Pancreas (tissue), 10 donors: ENCODE measurements at regions not wholly inside any gene's neighbourhood (a gene's known extent, or its start where the extent isn't known, plus 50 kb on each side); places are given as distances from the start of the nearest gene placed in this dataset.

Source experiments
- ATAC-seq, 4 donors: fragments of 200-7000 bp; cut with Tn5 transposase; one replicate each; pipeline versions ENCODE4 v1.8.0 to v1.9.1; 2020; ENCODE audit warnings: mild to moderate bottlenecking in 4 of 4, moderate library complexity in 4 of 4
- DNase-seq, 6 donors: peaks; one replicate each; pipeline ENCODE4 v3.0.0-alpha.2; 2020
- FAIRE-seq: peaks from 2 replicates; lab custom pipeline; 2012; peaks lifted over from hg19 to GRCh38; lab: Jason Lieb, UNC
- H3K27ac ChIP-seq, 4 donors: fragments of 200-600 bp; sonication (generic); 1 replicate in 3 of 4; 2 replicates in 1 of 4; pipeline versions ENCODE4 v1.5.0 to v1.8.0; 2020
- H3K27me3 ChIP-seq, 4 donors: fragments of 200-600 bp; one replicate each; pipeline ENCODE4 v1.8.0; 2021
- H3K36me3 ChIP-seq, 3 donors: fragments of 200-600 bp; sonication (generic) in 1 of 3; one replicate each; pipeline versions ENCODE4 v1.5.0 to v1.8.0; 2020 to 2021
- H3K4me1 ChIP-seq, 3 donors: fragments of 200-600 bp; one replicate each; pipeline ENCODE4 v1.8.0; 2021
- H3K4me3 ChIP-seq, 4 donors: fragments of 200-600 bp; sonication (generic) in 2 of 4; one replicate each; pipeline versions ENCODE4 v1.5.0 to v1.8.0; 2020 to 2021
- H3K9me3 ChIP-seq, 4 donors: fragments of 200-600 bp; one replicate each; pipeline ENCODE4 v1.8.0; 2021
- CTCF ChIP-seq, 4 donors: fragments of 200-600 bp; sonication (generic) in 3 of 4; IDR thresholded peaks; one replicate each; pipeline versions ENCODE4 v1.5.0 to v1.8.0; 2021; ENCODE audit warnings: antibody characterized with exemption in 4 of 4
- WGBS, 2 donors: extraction: QIAGEN DNeasy Blood & Tissue Kit; methylation state at CpG; one replicate each; pipeline ENCODE4 v1.1.7; 2013; 5-methylcytosine and 5-hydroxymethylcytosine counted together
- intact Hi-C, 3 donors: fragments of 100-400 bp; cut with DNase I; formaldehyde crosslinking; loops; one replicate each; pipeline versions ENCODE4 v1.11.1 to v1.14.2; 2022
- donor health status: healthy with polysubstance abuse.
- donor health status: DM: no; HTN: no; CAD: no; lungs with moderate emphysema.
- donor health status: DM: no; HTN: no; CAD: no.
- donor health status: control.
- donor health status: control.
- donor health status: Bipolar disorder and iron deficiency.
- donor health status: DM: yes; HTN: yes; CAD: no.
- donor health status: DM: no; HTN: no; CAD: no.
- donor health status: DM: no; HTN: no; CAD: no.
- donor health status: DM: yes; HTN: yes; CAD: no.

GRCh38 chr4:181271116-181271640 is 972.0 kb upstream of the TENM3 start:
- FAIRE-seq: no peak
- Histone ChIP-seq H3K27ac (no peak overlapping the region), H3K4me3 (no peak overlapping the region), H3K4me1 (no peaks in the 10 kb centered on the region), H3K9me3 (no peaks in the 10 kb centered on the region), H3K27me3 (no peaks in the 10 kb centered on the region), H3K36me3 (no peaks in the 10 kb centered on the region)
- intact Hi-C loops: no loop called here
- WGBS, 2 donors: 51 to 58% methylated on average over 9 of the region's 9 CpGs
- no peak for ATAC-seq
- no peak for DNase-seq
- TF ChIP-seq CTCF (IDR thresholded peaks at IDR 0.05): no peak

GRCh38 chr4:181272422-181272821 is 970.8 kb upstream of the TENM3 start:
- intact Hi-C loops: no loop called here
- Histone ChIP-seq H3K9me3 (no peaks in the 10 kb centered on the region), H3K27ac (no peak overlapping the region), H3K27me3 (no peaks in the 10 kb centered on the region), H3K36me3 (no peaks in the 10 kb centered on the region), H3K4me1 (no peaks in the 10 kb centered on the region), H3K4me3 (no peak overlapping the region)
- no peak for TF ChIP-seq CTCF (IDR thresholded peaks at IDR 0.05)
- FAIRE-seq (no peak), ATAC-seq (no peak), DNase-seq (no peak)
- 59 to 74% methylated on average over 4 of the region's 4 CpGs for WGBS, 2 donors

- Histone ChIP-seq H3K27me3 (no peaks in the 10 kb centered on the region), H3K4me1 (no peaks in the 10 kb centered on the region), H3K36me3 (no peaks in the 10 kb centered on the region), H3K27ac (no peak overlapping the region), H3K4me3 (no peak overlapping the region), H3K9me3 (no peaks in the 10 kb centered on the region)
- no peak for FAIRE-seq
- TF ChIP-seq CTCF (IDR thresholded peaks at IDR 0.05): no peak
- intact Hi-C loops: no loop called here
- no peak for ATAC-seq
- no peak for DNase-seq
- WGBS, 2 donors: 14 to 23% methylated on average over 3 of the region's 3 CpGs
Measured at GRCh38 chr4:181278941-181279340, 964.3 kb upstream of the TENM3 start.

- DNase-seq (no peak), FAIRE-seq (no peak), ATAC-seq (no peak)
- WGBS, 2 donors: 73 to 86% methylated on average over 9 of the region's 9 CpGs
- H3K27me3 ChIP-seq: no peaks in the 10 kb centered on the region
- TF ChIP-seq CTCF (IDR thresholded peaks at IDR 0.05): no peak
- intact Hi-C loops: no loop called here
- H3K4me3 ChIP-seq: no peak overlapping the region
- H3K9me3 ChIP-seq: no peaks in the 10 kb centered on the region
- H3K27ac ChIP-seq: no peak overlapping the region
- H3K4me1 ChIP-seq: no peaks in the 10 kb centered on the region
- H3K36me3 ChIP-seq: no peaks in the 10 kb centered on the region
Measured at GRCh38 chr4:181281451-181281850, 961.8 kb upstream of the TENM3 start.

GRCh38 chr4:181289198-181289597 is 954.0 kb upstream of the TENM3 start:
- 22 to 28% methylated on average over 7 of the region's 7 CpGs for WGBS, 2 donors
- DNase-seq: no peak
- no peak for FAIRE-seq
- Histone ChIP-seq H3K36me3 (no peaks in the 10 kb centered on the region), H3K4me1 (no peaks in the 10 kb centered on the region), H3K27me3 (peaks cover 0 to 7% (median 0%) of the 10 kb centered on the region in 4 donors), H3K9me3 (no peaks in the 10 kb centered on the region), H3K4me3 (no peak overlapping the region), H3K27ac (no peak overlapping the region)
- TF ChIP-seq CTCF (IDR thresholded peaks at IDR 0.05): no peak
- intact Hi-C loops: no loop called here
- no peak for ATAC-seq
